ENCODE measurements at regions not wholly inside any gene's neighbourhood (a gene's known extent, or its start where the extent isn't known, plus 50 kb on each side); places are given as distances from the start of the nearest gene placed in this dataset.

GRCh38 chr16:9249534-9249933 is 158.1 kb downstream of the HAPSTR1 start:
- TF ChIP-seq, protein P1, sequence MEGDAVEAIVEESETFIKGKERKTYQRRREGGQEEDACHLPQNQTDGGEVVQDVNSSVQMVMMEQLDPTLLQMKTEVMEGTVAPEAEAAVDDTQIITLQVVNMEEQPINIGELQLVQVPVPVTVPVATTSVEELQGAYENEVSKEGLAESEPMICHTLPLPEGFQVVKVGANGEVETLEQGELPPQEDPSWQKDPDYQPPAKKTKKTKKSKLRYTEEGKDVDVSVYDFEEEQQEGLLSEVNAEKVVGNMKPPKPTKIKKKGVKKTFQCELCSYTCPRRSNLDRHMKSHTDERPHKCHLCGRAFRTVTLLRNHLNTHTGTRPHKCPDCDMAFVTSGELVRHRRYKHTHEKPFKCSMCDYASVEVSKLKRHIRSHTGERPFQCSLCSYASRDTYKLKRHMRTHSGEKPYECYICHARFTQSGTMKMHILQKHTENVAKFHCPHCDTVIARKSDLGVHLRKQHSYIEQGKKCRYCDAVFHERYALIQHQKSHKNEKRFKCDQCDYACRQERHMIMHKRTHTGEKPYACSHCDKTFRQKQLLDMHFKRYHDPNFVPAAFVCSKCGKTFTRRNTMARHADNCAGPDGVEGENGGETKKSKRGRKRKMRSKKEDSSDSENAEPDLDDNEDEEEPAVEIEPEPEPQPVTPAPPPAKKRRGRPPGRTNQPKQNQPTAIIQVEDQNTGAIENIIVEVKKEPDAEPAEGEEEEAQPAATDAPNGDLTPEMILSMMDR (conservative IDR thresholded peaks at IDR 0.05 in 1 of 2, IDR thresholded peaks at IDR 0.05 in 1 of 2; ENCODE audit: low read depth in 1 of 2, low read length in 2 of 2): no peak
- TF ChIP-seq EZH2 (IDR thresholded peaks at IDR 0.05; ENCODE audit: low read length, missing control alignments): no peak

Measured in fibroblast of lung (primary cell).